ENCODE measurements at regions not wholly inside any gene's neighbourhood (a gene's known extent, or its start where the extent isn't known, plus 50 kb on each side); places are given as distances from the start of the nearest gene placed in this dataset.

DNA sequence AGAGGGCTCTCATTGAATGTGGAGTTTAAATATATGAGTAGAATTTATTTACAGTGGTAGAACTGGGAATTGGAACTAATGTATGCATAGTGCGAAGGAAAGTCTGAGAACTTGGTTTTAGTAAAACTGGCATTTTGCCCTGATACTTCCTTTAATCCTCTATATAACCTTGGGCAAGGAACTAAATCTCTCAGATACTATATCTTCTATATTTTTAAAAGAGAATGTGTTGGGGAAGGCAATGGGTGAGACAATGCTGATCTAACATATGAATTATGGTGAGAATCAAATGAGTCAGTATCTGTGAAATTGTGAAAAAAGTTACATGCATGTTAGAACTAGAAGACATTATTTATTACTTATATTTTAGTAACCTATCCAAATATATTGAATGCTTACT is 2109.4 kb upstream of the PIK3C3 start:
- DNase-seq (ENCODE audit: low read depth in 1 of 2, low spot score in 1 of 2): no peak
- no peaks in the 10 kb centered on the region for H3K9me3 ChIP-seq (ENCODE audit: low read depth)
- no peak overlapping the region for H3K4me3 ChIP-seq
- TF ChIP-seq, protein P1, sequence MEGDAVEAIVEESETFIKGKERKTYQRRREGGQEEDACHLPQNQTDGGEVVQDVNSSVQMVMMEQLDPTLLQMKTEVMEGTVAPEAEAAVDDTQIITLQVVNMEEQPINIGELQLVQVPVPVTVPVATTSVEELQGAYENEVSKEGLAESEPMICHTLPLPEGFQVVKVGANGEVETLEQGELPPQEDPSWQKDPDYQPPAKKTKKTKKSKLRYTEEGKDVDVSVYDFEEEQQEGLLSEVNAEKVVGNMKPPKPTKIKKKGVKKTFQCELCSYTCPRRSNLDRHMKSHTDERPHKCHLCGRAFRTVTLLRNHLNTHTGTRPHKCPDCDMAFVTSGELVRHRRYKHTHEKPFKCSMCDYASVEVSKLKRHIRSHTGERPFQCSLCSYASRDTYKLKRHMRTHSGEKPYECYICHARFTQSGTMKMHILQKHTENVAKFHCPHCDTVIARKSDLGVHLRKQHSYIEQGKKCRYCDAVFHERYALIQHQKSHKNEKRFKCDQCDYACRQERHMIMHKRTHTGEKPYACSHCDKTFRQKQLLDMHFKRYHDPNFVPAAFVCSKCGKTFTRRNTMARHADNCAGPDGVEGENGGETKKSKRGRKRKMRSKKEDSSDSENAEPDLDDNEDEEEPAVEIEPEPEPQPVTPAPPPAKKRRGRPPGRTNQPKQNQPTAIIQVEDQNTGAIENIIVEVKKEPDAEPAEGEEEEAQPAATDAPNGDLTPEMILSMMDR (IDR thresholded peaks at IDR 0.05; ENCODE audit: low read depth, low read length): no peak
- H3K27ac ChIP-seq: no peak overlapping the region
- no peaks in the 10 kb centered on the region for H3K4me1 ChIP-seq (ENCODE audit: low read depth)
- no peaks in the 10 kb centered on the region for H3K36me3 ChIP-seq
- H3K27me3 ChIP-seq: no peaks in the 10 kb centered on the region

DNA sequence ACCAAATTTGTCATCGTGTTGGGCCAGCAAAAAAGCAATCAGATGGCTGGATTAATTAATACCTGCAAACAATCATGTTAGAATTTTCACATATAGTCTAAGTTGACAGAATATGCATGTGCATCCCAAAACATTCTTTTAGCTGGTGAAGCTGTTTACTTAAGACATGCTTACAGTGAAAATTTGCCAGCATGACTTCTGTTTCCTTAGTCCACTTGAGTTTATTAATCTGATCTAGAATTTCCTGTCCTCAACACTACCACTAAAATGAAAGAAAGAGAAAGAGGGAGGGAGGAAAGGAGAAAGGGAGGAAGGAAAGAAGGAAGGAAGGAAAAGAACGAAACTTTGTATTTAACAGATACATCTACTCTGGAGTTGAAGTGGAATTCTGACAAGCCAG is 2109.9 kb upstream of the PIK3C3 start:
- H3K4me1 ChIP-seq (ENCODE audit: low read depth): no peaks in the 10 kb centered on the region
- H3K27ac ChIP-seq: no peak overlapping the region
- DNase-seq (ENCODE audit: low read depth in 1 of 2, low spot score in 1 of 2): no peak
- no peaks in the 10 kb centered on the region for H3K9me3 ChIP-seq (ENCODE audit: low read depth)
- no peaks in the 10 kb centered on the region for H3K36me3 ChIP-seq
- TF ChIP-seq, protein P1 (IDR thresholded peaks at IDR 0.05; ENCODE audit: low read depth, low read length): no peak
- H3K27me3 ChIP-seq: no peaks in the 10 kb centered on the region
- H3K4me3 ChIP-seq: no peak overlapping the region

DNA sequence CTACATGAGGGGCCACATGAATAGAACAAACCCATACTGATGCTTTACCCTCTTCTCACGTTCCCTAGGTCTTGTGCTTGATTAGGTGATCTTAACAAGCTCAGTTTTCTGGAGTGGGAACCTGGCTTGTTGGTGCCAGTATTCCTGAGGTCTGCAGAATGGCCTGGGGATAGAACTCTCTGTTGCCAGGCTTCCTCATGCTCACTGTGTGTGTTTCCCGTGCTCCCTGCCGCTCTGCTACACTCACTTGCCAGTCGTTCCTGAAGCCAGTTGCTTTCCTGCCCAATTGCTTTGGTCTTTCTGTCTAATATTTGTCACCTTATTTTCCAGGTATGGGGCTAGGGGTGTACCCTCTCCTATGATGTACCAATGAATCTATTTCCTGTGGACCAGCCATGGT is 2111.5 kb upstream of the PIK3C3 start:
- H3K36me3 ChIP-seq: no peaks in the 10 kb centered on the region
- no peak for DNase-seq (ENCODE audit: low read depth in 1 of 2, low spot score in 1 of 2)
- TF ChIP-seq, protein P1 (IDR thresholded peaks at IDR 0.05; ENCODE audit: low read depth, low read length): no peak
- H3K27ac ChIP-seq: no peak overlapping the region
- H3K9me3 ChIP-seq (ENCODE audit: low read depth): no peaks in the 10 kb centered on the region
- H3K4me1 ChIP-seq (ENCODE audit: low read depth): no peaks in the 10 kb centered on the region
- H3K27me3 ChIP-seq: no peaks in the 10 kb centered on the region
- no peak overlapping the region for H3K4me3 ChIP-seq

DNA sequence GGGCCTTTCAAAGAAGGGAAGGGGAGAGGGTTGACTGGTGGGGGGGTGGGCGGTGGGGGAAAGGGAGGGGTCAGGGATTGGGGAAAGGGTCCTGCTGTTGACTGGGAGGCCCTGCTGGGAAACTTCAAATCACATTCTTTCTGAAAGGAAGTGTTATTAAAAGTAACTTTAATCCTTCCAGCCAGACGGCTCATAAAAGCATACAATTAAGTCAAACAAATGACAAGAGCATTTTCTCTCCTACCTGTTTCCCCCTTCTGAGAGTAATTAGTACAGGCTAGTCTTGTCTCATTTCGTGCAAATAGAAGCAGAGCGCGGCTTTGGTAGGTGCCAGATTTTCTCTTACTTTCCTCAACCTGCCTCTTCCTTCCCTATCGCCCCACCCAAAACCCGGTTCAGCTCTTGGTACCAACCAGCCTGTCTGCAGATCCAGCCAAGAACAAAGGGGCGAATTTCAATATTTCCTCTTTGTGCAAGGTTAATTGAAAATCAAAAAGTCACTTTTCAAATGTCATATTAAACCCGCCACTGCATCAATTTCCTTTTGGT is 2112.6 kb upstream of the PIK3C3 start:
- DNase-seq (ENCODE audit: low read depth in 1 of 2, low spot score in 1 of 2): no peak
- Histone ChIP-seq H3K9me3 (ENCODE audit: low read depth) (no peaks in the 10 kb centered on the region), H3K27me3 (no peaks in the 10 kb centered on the region), H3K4me3 (no peak overlapping the region), H3K36me3 (no peaks in the 10 kb centered on the region), H3K27ac (no peak overlapping the region), H3K4me1 (ENCODE audit: low read depth) (no peaks in the 10 kb centered on the region)
- TF ChIP-seq, protein P1 (IDR thresholded peaks at IDR 0.05; ENCODE audit: low read depth, low read length): no peak

DNA sequence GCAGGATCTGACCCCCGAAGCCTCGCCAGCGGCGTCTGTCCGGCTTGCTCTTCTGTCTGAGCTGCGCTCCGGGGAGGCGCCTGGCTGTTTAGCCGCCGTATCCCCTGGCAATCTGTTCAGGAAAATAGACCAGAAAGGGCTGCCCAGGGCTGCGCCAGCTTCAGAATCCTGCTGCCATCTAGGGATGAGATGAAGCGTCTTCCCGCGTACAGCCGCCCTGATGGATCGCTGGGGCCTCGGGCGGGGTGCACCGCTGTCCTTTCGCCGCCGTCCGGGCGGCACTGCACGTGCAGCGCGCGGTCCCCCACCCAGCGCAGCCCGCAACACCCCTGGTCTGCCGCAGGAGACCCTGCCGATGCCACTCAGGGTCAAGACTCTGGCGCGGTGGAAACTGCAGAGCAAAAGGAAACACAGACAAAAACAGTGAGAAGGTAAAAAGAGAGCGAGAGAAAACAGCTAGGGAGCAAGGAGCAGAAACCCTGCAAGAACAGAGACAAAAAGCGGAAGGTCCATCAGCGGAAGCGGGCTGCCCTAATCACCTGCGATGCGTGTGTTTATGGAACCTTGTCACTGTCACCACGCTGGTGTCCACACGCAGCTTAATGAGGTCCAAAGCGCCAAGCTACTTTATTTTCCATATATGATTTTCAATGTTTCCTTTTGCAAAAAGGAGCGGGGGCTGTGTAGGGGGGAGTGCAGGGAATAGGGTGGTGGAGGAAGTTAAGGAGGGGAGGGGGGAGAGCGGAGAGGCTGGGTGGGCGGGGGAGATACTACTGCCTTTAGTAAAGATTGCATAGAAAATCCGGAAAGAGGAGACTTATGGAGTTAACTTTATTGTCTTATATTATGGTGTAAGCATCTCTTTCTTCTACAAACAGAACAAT is 2113.3 kb upstream of the PIK3C3 start:
- peak; percentile 64 to 84 for DNase-seq (ENCODE audit: low read depth in 1 of 2, low spot score in 1 of 2)
- peak overlapping the region; percentile 37 for H3K4me3 ChIP-seq
- H3K36me3 ChIP-seq: no peaks in the 10 kb centered on the region
- no peaks in the 10 kb centered on the region for H3K27me3 ChIP-seq
- no peak overlapping the region for H3K27ac ChIP-seq
- TF ChIP-seq, protein P1 (IDR thresholded peaks at IDR 0.05; ENCODE audit: low read depth, low read length): peak; percentile 55
- no peaks in the 10 kb centered on the region for H3K4me1 ChIP-seq (ENCODE audit: low read depth)
- no peaks in the 10 kb centered on the region for H3K9me3 ChIP-seq (ENCODE audit: low read depth)

All from cardiac muscle cell (in vitro differentiated cells and primary cell).